ENCODE measurements at regions not wholly inside any gene's neighbourhood (a gene's known extent, or its start where the extent isn't known, plus 50 kb on each side); places are given as distances from the start of the nearest gene placed in this dataset.

DNA sequence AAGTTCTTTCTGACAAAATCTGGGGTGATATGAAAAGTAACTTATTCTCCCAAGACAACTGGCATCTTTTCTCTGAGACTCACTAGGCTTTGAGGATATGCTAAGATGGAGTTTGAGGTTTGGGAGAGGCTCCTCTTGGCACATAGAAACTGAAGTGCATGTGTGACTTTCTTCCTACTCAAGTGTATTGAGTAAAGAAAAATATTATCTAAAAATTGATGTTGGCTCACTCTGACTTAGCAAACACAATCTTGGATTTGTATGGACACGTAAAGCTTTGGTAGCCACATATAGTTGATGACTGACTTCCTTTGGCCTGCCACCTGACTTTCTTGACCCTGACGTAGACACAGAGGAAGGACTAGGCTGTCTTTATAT lies 71.1 kb upstream of the KLF12 start (continued):
- TF ChIP-seq PRDM15 (CRISPR knock-in tag; IDR thresholded peaks at IDR 0.05) = no peak
- no peak for TF ChIP-seq CDX4 (CRISPR knock-in tag; IDR thresholded peaks at IDR 0.05; ENCODE audit: borderline replicate concordance)

DNA sequence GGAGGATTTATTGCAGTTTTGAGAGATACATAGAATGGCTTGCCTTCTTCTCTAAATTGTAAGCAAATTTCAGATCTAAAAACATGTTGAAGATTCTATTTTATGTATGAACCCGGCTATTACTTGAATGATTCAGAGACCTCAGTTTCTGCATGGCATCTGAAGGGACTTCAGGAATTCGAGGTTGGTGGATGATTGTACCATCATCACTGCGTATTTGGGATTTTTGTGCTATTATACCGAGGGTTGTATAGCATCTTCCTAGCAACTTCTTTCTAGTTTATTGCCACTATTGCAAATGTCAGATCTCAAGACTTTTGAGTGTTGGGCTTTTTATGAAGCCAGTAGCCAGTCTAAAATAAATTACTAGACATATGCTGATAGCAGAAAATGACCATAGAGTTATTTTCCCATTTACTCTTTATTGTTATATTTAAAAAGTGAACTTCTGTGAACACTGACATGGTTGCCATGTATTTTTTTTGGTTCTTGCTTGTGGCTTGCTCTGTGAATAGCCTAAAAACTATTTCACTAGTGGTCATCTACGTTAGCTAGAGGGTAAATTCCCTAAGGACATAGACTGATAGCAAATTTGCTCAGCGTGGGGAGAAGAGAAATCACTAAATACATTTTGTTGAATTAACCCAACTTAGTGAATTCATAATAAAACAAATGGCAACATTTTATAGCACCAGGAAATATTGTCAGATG lies 70.6 kb upstream of the KLF12 start:
- CTCF ChIA-PET = no interaction called here
- peaks cover 13% of the 10 kb centered on the region for H3K36me3 Mint-ChIP-seq
- no peak overlapping the region for H3K4me3 Mint-ChIP-seq
- no peak for ATAC-seq
- no peak overlapping the region for H3K27ac Mint-ChIP-seq
- POLR2A ChIA-PET = no interaction called here
- no peak for DNase-seq (ENCODE audit: low spot score)
- H3K4me1 Mint-ChIP-seq = peaks cover 11% of the 10 kb centered on the region
- no peaks in the 10 kb centered on the region for H3K27me3 Mint-ChIP-seq (ENCODE audit: low read depth)
- peaks cover 40% of the 10 kb centered on the region for H3K9me3 Mint-ChIP-seq
- no peak for TF ChIP-seq NFYB (CRISPR knock-in tag; conservative IDR thresholded peaks at IDR 0.05; ENCODE audit: low read depth)
- no peak for TF ChIP-seq ZNF423 (CRISPR knock-in tag; IDR thresholded peaks at IDR 0.05)
- no peak for TF ChIP-seq PRDM15 (CRISPR knock-in tag; IDR thresholded peaks at IDR 0.05)
- TF ChIP-seq ZNF263 (CRISPR knock-in tag; IDR thresholded peaks at IDR 0.05; ENCODE audit: low read depth) = no peak
- TF ChIP-seq, protein P1, sequence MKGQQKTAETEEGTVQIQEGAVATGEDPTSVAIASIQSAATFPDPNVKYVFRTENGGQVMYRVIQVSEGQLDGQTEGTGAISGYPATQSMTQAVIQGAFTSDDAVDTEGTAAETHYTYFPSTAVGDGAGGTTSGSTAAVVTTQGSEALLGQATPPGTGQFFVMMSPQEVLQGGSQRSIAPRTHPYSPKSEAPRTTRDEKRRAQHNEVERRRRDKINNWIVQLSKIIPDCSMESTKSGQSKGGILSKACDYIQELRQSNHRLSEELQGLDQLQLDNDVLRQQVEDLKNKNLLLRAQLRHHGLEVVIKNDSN (CRISPR knock-in tag; IDR thresholded peaks at IDR 0.05) = no peak
- TF ChIP-seq NFE2L1 (CRISPR knock-in tag; IDR thresholded peaks at IDR 0.05) = no peak
- TF ChIP-seq TEAD1 (CRISPR knock-in tag; IDR thresholded peaks at IDR 0.05) = no peak
- TF ChIP-seq ZNF232 (CRISPR knock-in tag; IDR thresholded peaks at IDR 0.05) = no peak
- TF ChIP-seq AFF4 (CRISPR knock-in tag; IDR thresholded peaks at IDR 0.05; ENCODE audit: borderline replicate concordance) = no peak
- no peak for TF ChIP-seq FOXP1 (CRISPR knock-in tag; IDR thresholded peaks at IDR 0.05; ENCODE audit: borderline replicate concordance)
- no peak for TF ChIP-seq RORB (CRISPR knock-in tag; IDR thresholded peaks at IDR 0.05)
- TF ChIP-seq RELA (CRISPR knock-in tag; IDR thresholded peaks at IDR 0.05; ENCODE audit: borderline replicate concordance) = no peak
- TF ChIP-seq SOX15 (CRISPR knock-in tag; IDR thresholded peaks at IDR 0.05) = no peak
- no peak for TF ChIP-seq ZNF317 (CRISPR knock-in tag; IDR thresholded peaks at IDR 0.05; ENCODE audit: borderline replicate concordance, low read depth)
- TF ChIP-seq ZSCAN18 (CRISPR knock-in tag; IDR thresholded peaks at IDR 0.05) = no peak
- TF ChIP-seq NFATC4 (CRISPR knock-in tag; IDR thresholded peaks at IDR 0.05) = no peak
- TF ChIP-seq, protein P2, sequence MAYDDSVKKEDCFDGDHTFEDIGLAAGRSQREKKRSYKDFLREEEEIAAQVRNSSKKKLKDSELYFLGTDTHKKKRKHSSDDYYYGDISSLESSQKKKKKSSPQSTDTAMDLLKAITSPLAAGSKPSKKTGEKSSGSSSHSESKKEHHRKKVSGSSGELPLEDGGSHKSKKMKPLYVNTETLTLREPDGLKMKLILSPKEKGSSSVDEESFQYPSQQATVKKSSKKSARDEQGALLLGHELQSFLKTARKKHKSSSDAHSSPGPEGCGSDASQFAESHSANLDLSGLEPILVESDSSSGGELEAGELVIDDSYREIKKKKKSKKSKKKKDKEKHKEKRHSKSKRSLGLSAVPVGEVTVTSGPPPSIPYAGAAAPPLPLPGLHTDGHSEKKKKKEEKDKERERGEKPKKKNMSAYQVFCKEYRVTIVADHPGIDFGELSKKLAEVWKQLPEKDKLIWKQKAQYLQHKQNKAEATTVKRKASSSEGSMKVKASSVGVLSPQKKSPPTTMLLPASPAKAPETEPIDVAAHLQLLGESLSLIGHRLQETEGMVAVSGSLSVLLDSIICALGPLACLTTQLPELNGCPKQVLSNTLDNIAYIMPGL (CRISPR knock-in tag; IDR thresholded peaks at IDR 0.05) = no peak

Measured in WTC11 (cell line).